Breast epithelium (tissue), 3 donors: ENCODE measurements at regions not wholly inside any gene's neighbourhood (a gene's known extent, or its start where the extent isn't known, plus 50 kb on each side); places are given as distances from the start of the nearest gene placed in this dataset.

Experiments
- CTCF ChIP-seq, 3 donors: fragments of 450-650 bp; IDR thresholded peaks; one replicate each; pipeline ENCODE4 v1.5.1; 2016 to 2017; ENCODE audit warnings: antibody characterized with exemption in 3 of 3, mild to moderate bottlenecking in 3 of 3, moderate library complexity in 3 of 3
- POLR2A ChIP-seq: fragments of 450-650 bp; IDR thresholded peaks from one replicate; pipeline ENCODE4 v1.6.1; 2016; ENCODE audit warnings: antibody characterized with exemption, mild to moderate bottlenecking, moderate library complexity
- POLR2AphosphoS5 ChIP-seq, 3 donors: sonication (generic); formaldehyde crosslinking; IDR thresholded peaks; one replicate each; pipeline ENCODE4 v1.6.1; 2017; ENCODE audit warnings: antibody characterized with exemption in 3 of 3

DNA sequence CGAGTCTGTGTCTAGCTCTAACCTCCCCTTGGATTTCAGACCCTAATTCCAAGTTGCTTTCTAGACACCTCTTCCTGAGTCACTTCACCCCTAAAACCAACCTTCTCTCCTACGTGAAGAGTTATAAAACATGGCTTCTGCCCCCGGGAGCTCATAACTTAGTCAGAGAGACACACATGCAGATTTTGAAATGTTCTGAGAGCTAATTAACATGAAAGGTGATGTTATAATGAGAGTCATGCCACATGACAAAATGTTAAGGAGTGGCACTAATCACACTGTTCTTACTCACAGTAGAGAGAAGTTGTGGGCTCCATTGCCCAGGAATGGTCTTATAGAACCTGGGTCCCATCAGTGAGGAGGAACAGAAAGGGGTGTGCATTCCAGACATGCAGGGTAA, 117.1 kb downstream of the LRIG2 start:
- TF ChIP-seq CTCF (IDR thresholded peaks at IDR 0.05) (no peak), POLR2AphosphoS5 (IDR thresholded peaks at IDR 0.05) (no peak), POLR2A (no peak)
